GM19043 (cell line): ENCODE measurements at regions not wholly inside any gene's neighbourhood (a gene's known extent, or its start where the extent isn't known, plus 50 kb on each side); places are given as distances from the start of the nearest gene placed in this dataset.
"Not testable (repeated sequence)": the region's sequence is repeated elsewhere in the genome, so short reads cannot be mapped to it uniquely, and the experiment has no call there.

ENCODE experiments used
- ATAC-seq: cut with Tn5 transposase; IDR thresholded peaks from one replicate; pipeline ENCODE4 v1.9.1; 2021; ENCODE audit warnings: low read depth; ENCODE audit not compliant: unreplicated experiment

DNA sequence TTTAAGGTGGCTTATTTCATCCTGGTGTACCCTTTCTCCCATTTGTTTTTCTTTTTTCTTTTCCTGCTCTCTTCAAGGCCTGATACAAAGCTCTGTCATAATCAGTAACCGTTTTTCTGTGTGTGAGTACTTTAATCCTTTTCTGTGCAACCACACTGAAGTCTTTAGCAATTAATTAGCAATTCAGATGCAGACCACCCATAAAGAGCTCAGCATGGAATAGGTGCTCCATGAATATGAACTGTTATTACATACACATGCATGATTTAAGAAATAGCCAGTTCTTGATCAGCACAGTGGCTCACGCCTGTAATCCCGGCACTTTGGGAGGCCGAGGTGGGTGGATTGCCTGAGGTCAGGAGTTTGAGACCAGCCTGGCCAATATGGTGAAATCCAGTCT is 1386.6 kb downstream of the AACS start:
- no peak for ATAC-seq

DNA sequence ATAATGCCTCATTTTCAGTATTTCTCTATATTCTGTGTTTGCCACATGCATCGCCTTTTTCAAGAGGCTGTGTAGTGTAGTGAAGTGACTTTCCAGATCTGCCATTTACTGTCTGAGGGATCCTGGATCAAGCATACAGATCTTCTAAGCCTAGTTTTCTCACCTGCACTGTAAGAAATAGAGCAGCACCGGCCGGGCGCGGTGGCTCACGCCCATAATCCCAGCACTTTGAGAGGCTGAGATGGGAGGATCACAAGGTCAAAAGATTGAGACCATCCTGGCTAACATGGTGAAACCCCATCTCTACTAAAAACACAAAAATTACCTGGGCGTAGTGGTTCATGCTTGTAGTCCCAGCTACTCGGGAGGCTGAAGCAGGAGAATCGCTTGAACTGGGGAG is 1387.5 kb downstream of the AACS start:
- ATAC-seq = not testable (repeated sequence)

DNA sequence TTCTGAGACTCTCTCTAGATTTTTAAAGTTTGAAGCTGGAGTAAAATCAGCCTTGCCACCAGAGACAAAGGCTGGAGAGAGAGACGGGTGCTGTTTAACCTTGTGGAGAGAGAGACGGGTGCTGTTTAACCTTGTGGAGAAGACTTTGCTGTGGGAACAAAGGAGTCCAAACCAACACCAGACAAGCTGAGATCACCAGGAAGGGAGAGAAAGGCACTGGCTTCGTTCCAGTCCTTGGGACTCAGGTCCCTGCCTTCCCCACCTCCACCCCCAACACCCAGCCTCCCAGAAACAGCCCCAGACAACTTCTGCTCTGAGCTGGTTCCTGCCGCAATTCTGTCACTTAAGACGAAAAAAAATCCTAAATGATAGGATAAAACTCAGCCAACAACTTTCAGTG is 1389.3 kb downstream of the AACS start:
- no peak for ATAC-seq

DNA sequence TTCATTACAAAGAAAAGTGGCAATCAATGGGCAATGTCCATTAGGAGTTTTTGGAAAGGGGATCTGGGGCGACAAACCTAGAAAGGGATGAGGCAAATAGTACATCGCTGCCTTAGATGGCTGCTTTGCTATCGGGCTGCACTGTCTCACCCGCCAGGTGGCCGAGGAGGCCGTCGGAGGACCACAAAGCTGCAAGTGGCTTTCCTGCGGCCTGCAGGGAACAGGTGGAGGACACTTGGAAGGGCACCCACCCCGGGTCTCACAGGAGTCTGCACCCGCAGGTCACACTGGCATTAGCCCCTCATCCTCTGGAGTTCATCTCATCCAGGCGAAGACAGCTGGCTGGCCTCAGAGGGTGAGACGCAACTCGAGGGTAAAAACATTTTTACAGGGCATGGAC is 1392.5 kb downstream of the AACS start:
- no peak for ATAC-seq

DNA sequence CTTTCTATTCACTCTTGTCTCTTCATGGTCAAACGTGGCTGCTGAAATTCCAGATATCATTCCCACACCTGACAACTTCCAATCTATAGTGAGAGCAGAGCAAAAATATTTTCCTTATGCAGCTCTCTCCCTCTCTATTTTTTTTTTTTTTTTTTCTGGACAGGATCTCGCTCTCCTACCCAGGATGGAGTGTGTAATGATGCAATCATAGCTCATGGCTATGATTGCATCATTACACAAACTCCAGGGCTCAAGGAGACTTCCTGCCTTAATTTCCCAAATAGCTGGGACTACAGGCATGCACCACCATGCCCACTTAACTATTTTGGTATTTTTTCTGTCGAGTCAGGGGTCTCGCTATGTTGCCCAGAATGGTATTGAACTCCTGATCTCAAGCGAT is 1398.9 kb downstream of the AACS start:
- no peak for ATAC-seq

DNA sequence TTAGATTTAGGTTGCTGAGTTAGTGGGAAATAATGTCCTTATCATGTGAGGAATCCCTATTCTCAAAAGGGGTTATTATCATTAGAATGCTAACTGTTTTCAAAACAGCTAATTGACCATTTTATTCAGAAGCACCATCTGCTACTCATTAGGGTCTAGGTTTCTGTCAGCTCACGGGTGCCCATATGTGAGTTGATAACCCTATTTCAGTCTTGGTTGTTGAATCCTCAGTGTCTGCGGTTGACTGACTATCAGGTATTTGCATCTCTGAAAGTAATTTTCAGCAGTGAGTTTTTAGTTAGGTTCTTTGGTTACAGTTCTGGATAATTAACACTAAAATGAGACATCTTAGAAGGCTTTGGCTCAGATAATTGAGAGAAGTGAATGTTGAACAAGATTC is 1404.0 kb downstream of the AACS start:
- no peak for ATAC-seq

DNA sequence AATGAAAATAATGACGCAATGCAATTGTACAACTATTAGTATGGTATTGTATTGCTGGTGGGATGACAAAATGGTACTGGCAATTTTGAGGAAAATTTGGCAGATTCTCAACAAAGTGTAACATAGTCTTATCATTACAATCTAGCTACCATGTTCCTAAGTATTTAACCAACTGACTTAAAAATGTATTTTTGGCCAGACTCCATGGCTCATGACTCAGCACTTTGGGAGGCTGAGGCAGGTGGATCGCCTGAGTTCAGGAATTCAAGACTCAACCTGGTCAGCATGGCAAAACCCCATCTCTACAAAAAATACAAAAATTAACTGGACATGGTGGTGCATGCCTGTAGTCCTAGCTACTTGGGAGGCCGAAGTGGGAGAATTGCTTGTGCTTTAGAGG is 1409.5 kb downstream of the AACS start:
- ATAC-seq = no peak

DNA sequence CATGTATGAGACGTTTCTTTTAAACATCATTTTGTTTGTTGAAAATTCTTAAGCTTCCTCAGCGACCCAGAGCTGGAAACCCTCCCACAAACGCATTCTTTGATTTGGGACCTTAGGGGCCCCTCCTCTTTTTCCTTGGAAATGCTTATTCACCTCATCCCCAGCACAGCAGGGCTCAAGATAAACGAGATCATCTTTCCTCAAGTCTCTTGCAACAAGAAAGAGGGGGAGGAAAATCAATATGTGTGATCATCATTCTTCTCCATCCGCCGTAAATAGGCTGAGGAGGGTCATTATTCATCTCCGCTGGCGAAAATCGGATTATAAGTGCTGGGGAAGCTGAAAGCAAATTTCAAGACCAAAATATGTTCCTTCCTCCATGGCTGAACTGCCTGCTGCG is 1415.2 kb downstream of the AACS start:
- no peak for ATAC-seq

DNA sequence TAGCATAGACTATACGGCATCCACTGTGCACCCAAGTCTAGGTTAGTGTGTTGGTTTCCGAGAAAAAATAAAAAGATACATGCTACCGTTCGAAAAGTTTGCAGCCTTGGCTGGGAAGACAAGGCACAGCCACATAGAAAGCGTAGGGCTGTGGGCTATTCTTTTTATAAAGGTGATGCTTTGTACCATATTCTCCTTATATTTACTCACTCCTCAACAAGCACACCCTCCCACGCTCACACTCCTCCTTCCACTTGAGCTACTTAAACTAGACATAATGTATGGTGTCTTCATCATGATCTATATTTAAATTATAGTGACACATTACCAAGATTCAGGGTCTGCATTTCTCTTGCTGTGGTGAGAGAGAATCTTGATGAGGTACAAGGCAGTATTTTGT is 1416.5 kb downstream of the AACS start:
- no peak for ATAC-seq

DNA sequence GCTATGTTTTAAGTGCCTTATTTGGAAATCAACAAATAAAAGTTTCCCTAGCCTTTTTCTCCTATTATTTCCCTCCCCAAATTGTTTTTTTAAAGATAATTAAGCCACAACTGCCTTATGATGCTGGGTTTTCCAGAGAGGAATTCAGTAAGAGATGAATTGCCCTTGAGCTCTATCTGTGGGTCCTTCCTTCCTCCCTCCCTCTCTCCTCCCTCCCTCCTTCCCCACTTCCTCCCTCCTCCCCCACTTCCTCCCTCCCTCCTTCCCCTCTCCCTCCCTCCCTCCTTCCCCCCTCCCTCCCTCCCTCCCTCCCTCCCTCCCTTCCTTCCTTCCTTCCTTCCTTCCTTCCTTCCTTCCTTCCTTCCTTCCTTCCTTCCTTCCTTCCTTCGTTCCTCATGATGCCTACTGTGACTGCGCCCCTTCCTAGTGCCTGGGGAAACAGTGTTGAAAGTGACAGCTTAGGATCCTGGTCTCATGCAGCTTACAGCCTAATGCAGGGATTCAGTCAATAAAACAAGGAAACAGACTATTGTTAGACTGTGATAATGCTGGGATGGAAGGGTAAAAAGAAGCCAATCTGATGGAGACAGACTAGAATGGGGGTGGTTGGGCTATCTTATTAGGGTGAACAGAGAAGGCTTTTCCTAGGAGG is 1417.1 kb downstream of the AACS start:
- no peak for ATAC-seq

DNA sequence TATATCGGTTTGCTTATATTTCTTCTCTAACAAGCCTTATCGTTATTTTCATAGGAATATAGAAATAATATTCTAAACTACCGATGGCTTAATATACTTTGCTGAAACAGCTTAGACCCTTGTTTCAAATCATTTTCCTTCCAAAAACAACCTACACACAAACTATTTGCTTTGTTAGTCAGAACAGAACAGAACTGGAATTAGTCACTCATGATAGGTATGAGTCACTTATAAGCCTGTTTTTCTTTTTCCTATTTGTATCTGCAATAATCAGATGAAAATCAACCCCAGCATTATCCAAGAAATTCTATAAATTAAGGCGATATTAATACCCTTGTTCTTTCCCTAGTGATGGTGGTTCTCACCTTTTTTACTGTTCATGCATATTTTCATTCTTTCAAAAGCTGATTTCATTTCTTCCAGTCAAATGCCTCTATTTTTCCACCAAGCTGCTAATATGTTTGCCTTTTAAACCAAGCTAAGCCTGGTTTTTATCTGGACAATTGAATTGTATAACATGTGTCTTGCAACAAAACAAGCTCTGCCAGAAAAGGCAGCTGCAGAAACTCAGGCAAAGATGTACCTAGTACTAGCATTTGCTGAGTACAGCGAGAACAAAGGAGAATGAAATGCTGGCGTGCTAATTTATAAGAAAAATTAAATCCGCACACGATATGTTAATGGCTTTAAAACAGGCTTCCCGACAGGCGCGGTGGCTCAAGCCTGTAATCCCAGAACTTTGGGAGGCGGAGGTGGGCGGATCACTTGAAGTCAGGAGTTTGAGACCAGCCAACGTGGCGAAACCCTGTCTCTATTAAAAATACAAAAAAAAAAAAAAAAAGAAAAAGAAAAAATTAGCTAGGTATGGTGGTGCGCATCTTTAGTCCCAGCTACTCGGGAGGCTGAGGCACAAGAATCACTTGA is 1418.2 kb downstream of the AACS start:
- ATAC-seq = no peak

DNA sequence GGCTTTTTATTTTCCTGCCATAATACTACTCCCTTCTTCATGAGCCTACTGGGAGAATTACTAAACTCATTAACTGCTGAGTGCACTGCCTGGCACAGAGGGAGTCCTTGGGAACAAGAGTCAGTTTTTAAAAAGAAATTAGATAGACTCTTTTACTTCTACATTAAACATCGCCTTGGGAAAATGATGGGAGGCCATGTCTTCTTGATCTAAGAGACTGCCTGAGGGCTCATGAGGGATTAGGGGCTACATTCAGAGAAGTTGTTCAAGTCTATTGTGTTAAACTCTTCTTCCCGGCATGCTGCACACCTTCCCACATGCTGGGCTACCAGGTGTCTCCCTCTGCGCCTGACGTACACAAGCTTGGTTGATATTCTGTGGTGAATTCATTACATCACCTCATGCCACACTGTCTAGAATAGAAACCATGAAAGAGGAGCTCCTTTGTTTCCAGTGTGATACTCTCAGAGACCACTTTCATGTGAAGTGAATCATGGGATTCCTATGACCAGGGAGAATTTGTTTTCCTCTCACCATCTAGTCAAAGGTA is 1422.3 kb downstream of the AACS start:
- no peak for ATAC-seq

DNA sequence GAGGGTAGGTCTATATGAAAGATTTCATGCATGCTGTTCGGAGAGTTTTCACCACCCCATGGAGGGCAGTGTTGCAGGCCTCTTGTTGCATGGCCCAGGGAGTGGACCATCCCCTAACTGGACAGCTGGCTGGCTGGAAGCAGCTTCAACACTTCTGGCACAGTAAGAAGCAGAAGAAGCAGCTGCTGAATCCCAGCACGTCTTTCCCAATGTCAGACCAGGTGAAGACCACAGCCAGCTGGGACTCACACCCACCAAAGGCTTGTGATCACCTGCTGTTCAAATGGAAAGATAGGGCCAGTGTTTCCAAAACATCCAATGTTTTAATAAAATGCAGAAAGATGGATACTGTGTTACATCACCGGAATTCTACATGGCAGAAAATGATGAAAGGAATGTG is 1423.6 kb downstream of the AACS start:
- no peak for ATAC-seq

DNA sequence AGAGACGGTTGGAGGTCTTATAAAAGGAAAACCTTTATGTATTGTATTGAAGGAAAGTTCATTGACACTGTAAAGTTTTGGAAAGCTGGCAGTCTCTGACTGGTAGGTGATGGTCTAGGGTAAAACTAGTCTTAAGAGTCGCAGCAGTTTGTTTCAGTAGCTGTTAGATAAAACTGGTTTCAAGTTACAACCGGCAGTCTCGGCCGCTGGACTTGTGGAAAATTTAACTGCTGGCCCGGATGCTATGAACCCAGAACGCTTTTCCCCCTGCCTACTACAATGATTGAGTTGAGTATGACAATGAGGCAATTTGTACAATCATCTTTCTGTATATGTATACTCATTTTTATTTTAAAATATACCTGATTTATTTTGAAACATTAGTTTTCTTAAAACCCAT is 1426.9 kb downstream of the AACS start:
- ATAC-seq = no peak

DNA sequence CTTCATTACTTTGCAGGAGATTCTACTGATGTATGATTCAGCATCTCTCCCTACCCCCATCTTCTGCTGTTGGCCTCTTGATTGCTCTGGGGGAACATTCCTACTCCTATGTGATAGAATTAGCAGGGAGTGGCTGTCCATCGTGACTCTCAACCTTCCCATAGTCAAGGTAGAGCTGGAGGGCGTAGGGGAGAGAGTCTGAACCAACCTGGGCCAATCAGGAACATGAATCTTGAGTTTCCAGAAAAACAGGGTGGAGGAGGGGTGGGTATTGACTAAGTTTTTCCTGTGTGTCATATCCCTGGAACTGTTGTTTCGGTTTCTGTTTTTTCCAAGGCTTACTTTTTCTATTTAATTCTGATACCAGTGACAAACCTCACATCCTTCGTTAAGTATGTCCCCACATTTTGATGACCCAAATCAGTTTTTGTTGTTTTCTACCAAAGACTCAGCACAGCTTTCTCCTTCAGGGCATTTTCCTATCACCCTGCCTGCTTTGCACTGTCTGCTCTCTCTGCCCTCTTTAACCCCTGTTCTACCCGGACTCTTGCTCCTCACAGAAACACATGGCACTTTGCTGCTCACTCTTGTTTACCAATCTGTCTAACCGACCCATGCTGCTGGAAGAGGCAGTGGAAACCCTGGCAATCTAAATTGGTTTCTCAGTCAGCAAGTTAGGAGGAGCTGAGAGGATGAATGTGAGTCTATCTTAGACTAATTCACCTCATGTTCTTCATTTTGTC is 1428.3 kb downstream of the AACS start:
- no peak for ATAC-seq

DNA sequence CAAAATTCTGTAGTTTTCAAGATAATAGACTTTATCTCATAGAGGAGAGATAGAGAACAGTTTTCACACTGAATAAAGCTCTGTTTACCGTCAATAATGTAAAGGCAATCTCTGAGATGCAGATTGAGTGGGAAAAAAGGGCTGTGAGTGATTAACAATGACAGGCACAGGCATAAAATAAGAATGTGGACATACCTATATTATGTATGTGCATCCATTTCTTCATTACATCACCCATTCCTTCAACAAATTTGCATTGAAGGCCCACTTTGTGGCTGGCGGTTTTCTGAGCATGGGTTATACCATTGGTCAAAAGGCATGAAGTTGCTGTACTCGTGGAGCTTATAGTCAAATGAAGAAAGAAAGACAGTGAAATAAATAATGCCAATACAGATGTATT is 1431.0 kb downstream of the AACS start:
- ATAC-seq = no peak

DNA sequence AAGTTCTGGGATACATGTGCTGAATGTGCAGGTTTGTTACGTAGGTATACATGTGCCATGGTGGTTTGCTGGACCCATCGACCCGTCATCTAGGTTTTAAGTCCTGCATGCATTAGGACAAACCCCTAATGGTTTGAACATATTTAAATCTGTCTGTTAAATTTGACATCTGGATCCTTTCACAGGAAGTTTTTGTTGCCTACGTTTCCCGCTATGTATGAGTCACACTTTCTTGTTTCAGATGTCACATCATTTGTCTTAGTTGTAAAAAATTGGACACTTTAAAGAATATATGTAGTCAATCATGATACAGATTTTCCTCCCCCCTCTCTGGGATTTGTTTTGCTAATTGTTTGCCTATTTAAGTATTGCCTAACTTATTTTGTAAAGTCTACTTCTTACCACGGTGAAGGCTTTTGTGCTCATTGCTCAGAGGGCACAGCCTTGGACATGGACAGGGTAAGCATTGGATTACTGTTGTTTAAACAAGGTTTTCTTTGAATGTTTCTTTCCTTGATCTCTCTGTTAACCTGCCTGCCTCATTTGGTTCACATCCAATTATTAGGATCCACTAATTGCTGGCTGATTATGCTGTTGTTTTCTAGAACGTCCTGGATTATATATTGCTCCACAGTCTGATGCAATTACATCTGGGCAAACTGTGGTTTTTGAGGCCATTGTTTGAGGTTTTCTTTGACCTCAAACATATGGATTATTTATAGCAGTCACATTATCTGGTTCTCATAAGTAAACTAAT is 1441.4 kb downstream of the AACS start:
- ATAC-seq = no peak

DNA sequence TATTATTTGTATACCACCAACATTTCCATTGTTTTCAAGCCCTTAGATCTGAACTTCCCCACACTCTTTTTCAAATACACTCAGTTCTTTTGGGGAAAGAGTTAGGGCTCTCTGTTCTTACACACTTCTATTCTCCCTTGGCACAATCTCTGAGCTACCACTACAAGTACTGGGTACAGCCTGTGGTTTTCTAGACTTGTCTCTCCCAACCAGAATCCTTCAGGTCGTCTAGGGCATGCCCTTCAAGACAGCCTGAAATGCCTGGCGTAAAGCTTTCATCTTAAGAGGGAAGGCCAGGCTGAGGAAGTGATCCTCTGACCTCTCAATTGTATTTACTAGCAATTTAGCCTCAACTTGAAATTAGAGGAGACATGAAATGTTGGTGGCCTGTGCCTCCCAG is 1442.0 kb downstream of the AACS start:
- ATAC-seq = no peak

DNA sequence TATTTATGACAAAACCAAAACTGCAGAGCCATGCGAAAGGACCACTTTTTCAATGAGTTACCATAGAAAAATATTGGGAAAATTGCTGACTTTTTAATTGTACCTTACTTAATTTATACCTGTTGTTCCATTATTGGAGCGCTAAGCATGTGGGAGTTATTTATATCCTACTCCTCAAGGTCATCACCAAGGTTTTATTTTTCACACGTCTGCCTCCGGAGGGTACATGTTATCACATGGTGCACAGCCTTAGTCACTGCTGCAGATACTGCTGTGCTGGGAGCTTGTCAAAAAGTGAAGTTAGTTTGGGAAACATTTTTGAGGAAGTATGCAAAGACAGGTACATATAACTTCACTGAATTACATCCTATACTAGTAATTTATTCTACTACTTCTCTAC is 1444.3 kb downstream of the AACS start:
- ATAC-seq = no peak

DNA sequence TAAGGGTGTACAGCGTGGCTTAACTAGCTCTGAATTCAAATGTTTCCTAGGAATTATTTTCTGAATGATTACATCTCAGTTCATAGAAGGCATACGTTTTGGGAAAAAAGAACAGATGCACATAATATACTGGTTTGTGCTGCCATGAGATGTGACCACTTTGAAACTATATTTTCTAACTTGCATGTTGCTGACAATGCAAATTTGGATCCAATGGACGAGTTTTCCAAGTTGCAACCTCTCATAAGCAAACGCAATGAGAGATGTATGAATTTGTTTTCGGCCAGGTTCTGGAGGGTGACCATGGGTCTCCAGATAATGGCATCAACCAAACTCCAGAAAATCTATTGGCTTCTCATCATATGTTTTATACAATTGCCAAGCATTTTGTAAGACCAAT is 1445.4 kb downstream of the AACS start:
- no peak for ATAC-seq
